ENCODE measurements at regions not wholly inside any gene's neighbourhood (a gene's known extent, or its start where the extent isn't known, plus 50 kb on each side); places are given as distances from the start of the nearest gene placed in this dataset.

DNA sequence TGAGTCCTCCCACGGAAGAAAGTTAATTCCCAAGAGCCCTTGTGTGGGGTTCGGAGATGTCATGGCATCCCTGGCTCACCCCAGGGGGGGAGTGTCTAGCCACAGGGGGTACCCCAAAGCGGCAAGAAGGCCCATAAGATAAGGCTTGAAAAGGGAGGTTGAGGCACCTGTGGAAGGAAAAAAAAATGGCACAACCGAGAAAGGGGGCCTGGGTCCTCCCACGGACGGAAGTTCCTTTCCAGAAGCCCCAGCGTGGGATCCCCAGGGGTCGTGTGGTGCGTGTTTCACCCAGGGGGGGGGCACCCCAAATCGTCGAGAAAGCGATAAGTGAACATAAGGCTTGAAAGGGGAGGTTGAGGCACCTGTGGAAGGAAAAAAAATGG is 266.7 kb downstream of the ALG10 start:
- H3K9me3 ChIP-seq = no peaks in the 10 kb centered on the region
- no peaks in the 10 kb centered on the region for H3K4me1 ChIP-seq
- intact Hi-C loops (cut with DNase I) = no loop called here
- TF ChIP-seq, protein P1, sequence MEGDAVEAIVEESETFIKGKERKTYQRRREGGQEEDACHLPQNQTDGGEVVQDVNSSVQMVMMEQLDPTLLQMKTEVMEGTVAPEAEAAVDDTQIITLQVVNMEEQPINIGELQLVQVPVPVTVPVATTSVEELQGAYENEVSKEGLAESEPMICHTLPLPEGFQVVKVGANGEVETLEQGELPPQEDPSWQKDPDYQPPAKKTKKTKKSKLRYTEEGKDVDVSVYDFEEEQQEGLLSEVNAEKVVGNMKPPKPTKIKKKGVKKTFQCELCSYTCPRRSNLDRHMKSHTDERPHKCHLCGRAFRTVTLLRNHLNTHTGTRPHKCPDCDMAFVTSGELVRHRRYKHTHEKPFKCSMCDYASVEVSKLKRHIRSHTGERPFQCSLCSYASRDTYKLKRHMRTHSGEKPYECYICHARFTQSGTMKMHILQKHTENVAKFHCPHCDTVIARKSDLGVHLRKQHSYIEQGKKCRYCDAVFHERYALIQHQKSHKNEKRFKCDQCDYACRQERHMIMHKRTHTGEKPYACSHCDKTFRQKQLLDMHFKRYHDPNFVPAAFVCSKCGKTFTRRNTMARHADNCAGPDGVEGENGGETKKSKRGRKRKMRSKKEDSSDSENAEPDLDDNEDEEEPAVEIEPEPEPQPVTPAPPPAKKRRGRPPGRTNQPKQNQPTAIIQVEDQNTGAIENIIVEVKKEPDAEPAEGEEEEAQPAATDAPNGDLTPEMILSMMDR (IDR thresholded peaks at IDR 0.05) = no peak
- TF ChIP-seq POLR2A (IDR thresholded peaks at IDR 0.05) = no peak
- no peaks in the 10 kb centered on the region for H3K36me3 ChIP-seq
- no peaks in the 10 kb centered on the region for H3K27me3 ChIP-seq
- no peak overlapping the region for H3K4me3 ChIP-seq
- WGBS (ENCODE audit: insufficient coverage, low coverage, low lambda C conversion rate, missing lambda C conversion rate) = 74% methylated on average over 9 of the region's 12 CpGs
- DNase-seq = peak in 1 of 3 donors; percentile 22
- no peak overlapping the region for H3K27ac ChIP-seq
- ATAC-seq = no peak

DNA sequence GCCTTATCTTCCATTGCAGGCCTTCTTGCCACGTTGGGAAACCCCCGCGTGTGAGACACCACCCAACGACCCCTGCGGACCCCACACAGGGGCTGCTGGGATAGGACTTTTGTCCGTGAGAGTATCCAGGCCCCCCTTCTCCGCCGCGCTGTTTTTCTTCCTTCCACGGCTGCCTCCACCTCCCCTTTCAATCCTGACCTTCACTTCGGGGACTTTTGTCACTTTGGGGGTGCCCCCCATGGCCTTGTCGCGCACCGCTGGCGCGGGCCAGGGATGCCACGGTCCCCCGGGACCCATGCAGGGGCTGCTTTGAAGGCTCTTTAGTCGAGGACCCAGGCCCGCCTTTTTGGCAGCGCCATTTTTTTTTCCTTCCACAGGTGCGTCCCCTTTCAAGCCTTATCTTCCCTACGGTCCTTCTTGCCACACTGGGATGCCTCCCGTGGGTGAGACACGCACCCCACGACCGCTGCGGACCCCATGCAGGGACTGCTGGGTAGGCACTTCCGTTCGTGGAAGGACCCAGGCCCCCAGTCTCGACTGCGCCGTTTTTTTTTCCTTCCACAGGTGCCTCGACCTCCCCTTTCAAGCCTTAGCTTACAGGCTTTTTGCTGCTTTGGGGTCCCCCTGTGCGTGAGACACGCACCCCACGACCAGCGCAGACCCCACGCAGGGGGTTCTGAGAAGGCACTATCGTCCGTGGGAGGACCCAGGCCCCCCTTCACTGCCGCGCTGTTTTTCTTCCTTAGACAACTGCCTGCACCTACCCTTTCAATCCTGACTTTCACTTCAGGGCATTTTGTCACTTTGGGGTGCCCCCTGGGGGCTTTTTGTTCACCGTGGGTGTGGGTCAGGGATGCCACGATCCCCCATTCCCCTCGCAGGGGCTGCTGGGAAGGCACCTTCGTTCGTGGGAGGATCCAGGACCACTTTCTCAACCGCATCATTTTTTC is 267.4 kb downstream of the ALG10 start:
- H3K4me1 ChIP-seq = no peaks in the 10 kb centered on the region
- DNase-seq (peak in 2 of 3 donors; percentile 7 to 32), ATAC-seq (no peak)
- H3K27me3 ChIP-seq = no peaks in the 10 kb centered on the region
- 49% methylated on average over 32 of the region's 49 CpGs for WGBS (ENCODE audit: insufficient coverage, low coverage, low lambda C conversion rate, missing lambda C conversion rate)
- no peaks in the 10 kb centered on the region for H3K36me3 ChIP-seq
- H3K9me3 ChIP-seq = no peaks in the 10 kb centered on the region
- TF ChIP-seq, protein P1 (IDR thresholded peaks at IDR 0.05) = no peak
- TF ChIP-seq POLR2A (IDR thresholded peaks at IDR 0.05) = no peak
- intact Hi-C loops (cut with DNase I) = no loop called here
- no peak overlapping the region for H3K27ac ChIP-seq
- H3K4me3 ChIP-seq = no peak overlapping the region

DNA sequence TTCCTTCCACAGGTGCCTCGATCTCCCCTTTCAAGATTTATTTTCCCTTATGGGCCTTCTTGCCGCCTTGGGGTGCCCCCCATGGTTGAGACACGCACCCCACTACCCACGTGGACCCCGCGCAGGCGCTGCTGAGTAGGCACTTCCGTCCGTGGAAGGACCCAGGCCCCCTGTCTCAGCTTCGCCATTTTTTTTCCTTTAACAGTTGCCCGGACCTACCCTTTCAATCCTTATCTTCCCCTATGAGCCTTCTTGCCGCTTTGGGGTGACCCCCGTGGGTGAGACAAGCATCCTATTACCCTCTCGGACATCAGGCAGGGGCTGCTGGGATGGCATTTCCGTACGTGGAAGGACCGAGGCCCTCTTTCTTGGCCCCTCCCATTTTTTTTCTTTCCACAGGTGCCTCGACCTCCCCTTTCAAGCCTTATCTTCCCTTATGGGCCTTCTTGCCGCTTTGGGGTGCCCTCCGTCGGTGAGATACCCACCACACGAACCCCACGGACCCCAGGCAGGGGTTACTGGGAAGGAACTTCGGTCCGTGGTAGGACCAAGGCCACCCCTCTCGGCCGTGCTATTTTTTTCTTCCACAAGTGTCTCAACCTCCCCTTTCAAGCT is 268.2 kb downstream of the ALG10 start:
- ATAC-seq = no peak
- H3K4me1 ChIP-seq = no peaks in the 10 kb centered on the region
- H3K27me3 ChIP-seq = no peaks in the 10 kb centered on the region
- 37% methylated on average over 26 of the region's 27 CpGs for WGBS (ENCODE audit: insufficient coverage, low coverage, low lambda C conversion rate, missing lambda C conversion rate)
- peak in 1 of 3 donors; percentile 32 for DNase-seq
- H3K4me3 ChIP-seq = no peak overlapping the region
- intact Hi-C loops (cut with DNase I) = no loop called here
- H3K27ac ChIP-seq = no peak overlapping the region
- H3K9me3 ChIP-seq = no peaks in the 10 kb centered on the region
- H3K36me3 ChIP-seq = no peaks in the 10 kb centered on the region
- TF ChIP-seq, protein P1 (IDR thresholded peaks at IDR 0.05) = no peak
- TF ChIP-seq POLR2A (IDR thresholded peaks at IDR 0.05) = no peak

DNA sequence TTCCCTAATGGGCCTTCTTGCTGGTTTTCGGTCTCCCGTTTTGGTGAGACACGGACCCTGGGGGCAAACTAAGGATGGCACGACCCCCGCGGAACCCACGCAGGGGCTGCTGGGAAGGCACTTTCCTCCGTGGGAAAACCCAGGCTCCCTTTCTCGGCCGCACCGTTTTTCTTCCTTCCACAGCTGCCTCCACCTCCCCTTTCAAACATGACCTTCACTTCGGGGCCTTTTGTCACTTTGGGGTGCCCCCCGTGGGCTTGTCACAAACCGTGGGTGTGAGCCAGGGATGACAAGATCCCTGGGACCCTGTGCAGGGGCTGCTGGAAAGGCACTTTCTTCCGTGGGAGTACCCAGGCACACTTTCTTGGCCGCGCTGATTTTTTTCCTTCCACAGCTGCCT is 268.7 kb downstream of the ALG10 start:
- Histone ChIP-seq H3K27ac (no peak overlapping the region), H3K4me1 (no peaks in the 10 kb centered on the region), H3K4me3 (no peak overlapping the region), H3K9me3 (no peaks in the 10 kb centered on the region), H3K27me3 (no peaks in the 10 kb centered on the region), H3K36me3 (no peaks in the 10 kb centered on the region)
- intact Hi-C loops (cut with DNase I) = no loop called here
- ATAC-seq (no peak), DNase-seq (peak in 1 of 3 donors; percentile 7)
- WGBS (ENCODE audit: insufficient coverage, low coverage, low lambda C conversion rate, missing lambda C conversion rate) = 55% methylated on average over 10 of the region's 17 CpGs
- TF ChIP-seq, protein P1 (IDR thresholded peaks at IDR 0.05) = no peak
- no peak for TF ChIP-seq POLR2A (IDR thresholded peaks at IDR 0.05)
